IPS-NIHi7 (cell line): ENCODE measurements at regions not wholly inside any gene's neighbourhood (a gene's known extent, or its start where the extent isn't known, plus 50 kb on each side); places are given as distances from the start of the nearest gene placed in this dataset.

Source experiments
- DNase-seq: peaks from one replicate; pipeline ENCODE4 v3.0.0; 2012; ENCODE audit warnings: mixed read lengths; ENCODE audit errors: extremely low spot score

GRCh38 chr19:30170495-30171137, 201.6 kb upstream of the ZNF536 start:
- no peak for DNase-seq

- DNase-seq = no peak
Observed at GRCh38 chr19:30171138-30171635, 201.0 kb upstream of the ZNF536 start.

GRCh38 chr19:30171795-30172612, 200.2 kb upstream of the ZNF536 start:
- no peak for DNase-seq

- DNase-seq = no peak
Observed at GRCh38 chr19:30172613-30173242, 199.5 kb upstream of the ZNF536 start.

GRCh38 chr19:30173593-30174356, 198.4 kb upstream of the ZNF536 start:
- no peak for DNase-seq

- DNase-seq = no peak
Observed at GRCh38 chr19:30174357-30174645, 197.9 kb upstream of the ZNF536 start.

GRCh38 chr19:30174791-30175190, 197.4 kb upstream of the ZNF536 start:
- no peak for DNase-seq

- DNase-seq = no peak
Observed at GRCh38 chr19:30175987-30176386, 196.2 kb upstream of the ZNF536 start.

GRCh38 chr19:30178721-30179402, 193.3 kb upstream of the ZNF536 start:
- DNase-seq = peak; percentile 18

GRCh38 chr19:30180691-30181090, 191.5 kb upstream of the ZNF536 start:
- DNase-seq = no peak

GRCh38 chr19:30183807-30184490, 188.2 kb upstream of the ZNF536 start:
- DNase-seq = no peak

GRCh38 chr19:30202060-30202600, 170.1 kb upstream of the ZNF536 start:
- no peak for DNase-seq

GRCh38 chr19:30204721-30205120, 167.5 kb upstream of the ZNF536 start:
- DNase-seq = no peak

GRCh38 chr19:30206187-30206586, 166.0 kb upstream of the ZNF536 start:
- no peak for DNase-seq

- DNase-seq = no peak
Observed at GRCh38 chr19:30207357-30207756, 164.8 kb upstream of the ZNF536 start.

- no peak for DNase-seq
Observed at GRCh38 chr19:30208436-30209060, 163.6 kb upstream of the ZNF536 start.

GRCh38 chr19:30209617-30210600, 162.3 kb upstream of the ZNF536 start:
- no peak for DNase-seq

GRCh38 chr19:30212574-30212973, 159.6 kb upstream of the ZNF536 start:
- DNase-seq = no peak

GRCh38 chr19:30214651-30215051, 157.5 kb upstream of the ZNF536 start:
- DNase-seq = no peak
